K562 (cell line): ENCODE measurements at regions not wholly inside any gene's neighbourhood (a gene's known extent, or its start where the extent isn't known, plus 50 kb on each side); places are given as distances from the start of the nearest gene placed in this dataset.

Experiments used
- ADNP ChIP-seq: fragments of 200-800 bp; sonication (Bioruptor generic); IDR thresholded peaks from 2 replicates; pipeline ENCODE4 v1.6.1; 2016; ENCODE audit warnings: missing genetic modification characterization, missing compliant biosample characterization
- CBFA2T3 ChIP-seq: fragments of 450-650 bp; IDR thresholded peaks from 2 replicates; pipeline ENCODE4 v1.6.1; 2017
- CTBP1 ChIP-seq: fragments of 450-650 bp; IDR thresholded peaks from 2 replicates; pipeline ENCODE4 v1.6.1; 2016; ENCODE audit warnings: borderline replicate concordance
- FOXA3 ChIP-seq, 2 experiments: fragments of 450-650 bp in 1 of 2; sonication (generic) in 1 of 2; formaldehyde crosslinking; IDR thresholded peaks in 1 of 2; conservative IDR thresholded peaks in 1 of 2; 2 replicates each; pipeline versions ENCODE4 v1.4.0 to v1.8.0; 2020 to 2022; ENCODE audit warnings: mild to moderate bottlenecking in 2 of 2, missing genetic modification reagents in 1 of 2
- GABPA ChIP-seq: fragments of 200-800 bp; sonication (Bioruptor generic); conservative IDR thresholded peaks from 2 replicates; pipeline ENCODE4 v1.6.1; 2016; ENCODE audit warnings: low read depth, missing genetic modification characterization, missing compliant biosample characterization
- GATA2 ChIP-seq: sonication (generic); formaldehyde crosslinking; IDR thresholded peaks from 2 replicates; pipeline ENCODE4 v1.4.0; 2020; ENCODE audit warnings: mild to moderate bottlenecking, missing genetic modification reagents
- HDAC1 ChIP-seq, 2 experiments: fragments of 450-650 bp; IDR thresholded peaks; 2 replicates each; pipeline ENCODE4 v1.6.1; 2016 to 2017; ENCODE audit warnings: inconsistent platforms in 1 of 2, mild to moderate bottlenecking in 1 of 2, moderate library complexity in 1 of 2
- KLF1 ChIP-seq: fragments of 450-650 bp; IDR thresholded peaks from 2 replicates; pipeline ENCODE4 v1.6.1; 2016; ENCODE audit warnings: missing genetic modification characterization, missing compliant biosample characterization
- MED1 ChIP-seq: sonication (generic); formaldehyde crosslinking; IDR thresholded peaks from 2 replicates; pipeline ENCODE4 v1.8.1; 2023; ENCODE audit warnings: missing genetic modification reagents, borderline replicate concordance
- MTA3 ChIP-seq: fragments of 450-650 bp; formaldehyde crosslinking; IDR thresholded peaks from 2 replicates; pipeline ENCODE4 v1.6.1; 2017; ENCODE audit warnings: mild to moderate bottlenecking, borderline replicate concordance
- SIN3A ChIP-seq, 2 experiments: fragments of 150-350 bp in 1 of 2; IDR thresholded peaks; 2 replicates each; pipeline ENCODE4 v1.6.1; 2011 to 2016; ENCODE audit warnings: borderline replicate concordance in 2 of 2, low read depth in 2 of 2, low read length in 2 of 2, mild to moderate bottlenecking in 2 of 2, moderate library complexity in 2 of 2; ENCODE audit not compliant: control insufficient read depth in 1 of 2
- TF ChIP-seq, protein P1 (sequence below): sonication (generic); formaldehyde crosslinking; IDR thresholded peaks from 2 replicates; pipeline ENCODE4 v1.8.0; 2022; ENCODE audit warnings: mild to moderate bottlenecking, missing genetic modification reagents
- TF ChIP-seq, protein P2 (sequence below): sonication (generic); IDR thresholded peaks from 2 replicates; pipeline ENCODE4 v1.6.1; 2016
- TF ChIP-seq, protein P3 (sequence below): sonication (generic); formaldehyde crosslinking; IDR thresholded peaks from 2 replicates; pipeline ENCODE4 v1.8.0; 2023; ENCODE audit warnings: mild to moderate bottlenecking, missing genetic modification reagents
- TF ChIP-seq, protein P4 (sequence below): fragments of 250-450 bp; sonication (Bioruptor Pico); IDR thresholded peaks from 2 replicates; pipeline ENCODE4 v1.5.1; 2021; ENCODE audit warnings: mild to moderate bottlenecking
- TF ChIP-seq, protein P5 (sequence below): sonication (generic); formaldehyde crosslinking; IDR thresholded peaks from 2 replicates; pipeline ENCODE4 v1.8.0; 2022; ENCODE audit warnings: missing genetic modification reagents, mild to moderate bottlenecking, moderate library complexity, borderline replicate concordance

DNA sequence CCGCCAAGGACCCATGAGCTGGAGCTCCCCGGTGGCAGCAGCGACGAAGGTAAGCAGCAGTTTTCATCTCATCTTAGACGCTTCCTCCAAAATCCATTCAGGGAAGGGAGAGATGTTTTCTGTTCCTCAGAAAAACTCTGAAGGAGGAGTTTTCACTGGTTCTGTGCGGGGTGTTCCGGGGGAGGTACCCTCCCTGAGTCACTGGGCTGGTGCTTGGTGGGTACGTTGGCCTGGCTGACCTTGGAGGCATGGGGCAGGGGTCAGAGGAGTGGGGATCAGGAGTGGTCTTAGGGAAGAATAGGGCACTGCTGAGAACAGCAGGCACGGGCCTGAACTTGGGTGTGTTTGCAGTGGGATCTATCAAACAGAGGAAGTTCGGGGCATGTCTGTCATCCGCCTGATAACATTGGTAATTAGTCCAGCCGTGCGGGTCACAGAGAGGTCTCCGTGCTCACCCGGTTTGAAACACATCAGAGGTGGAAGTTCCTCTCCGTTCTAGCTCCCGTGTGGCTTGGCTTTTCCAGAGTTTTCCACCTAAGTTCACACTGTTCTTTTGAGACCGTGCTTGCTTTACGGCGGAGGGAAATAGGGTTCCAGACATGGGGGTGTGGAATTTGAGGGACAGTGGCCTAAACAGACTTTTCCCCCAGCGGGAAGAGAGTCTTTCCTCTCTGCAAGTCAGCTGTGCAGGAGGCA lies 59.6 kb upstream of the CIBAR2 start (continued):
- TF ChIP-seq, protein P1, sequence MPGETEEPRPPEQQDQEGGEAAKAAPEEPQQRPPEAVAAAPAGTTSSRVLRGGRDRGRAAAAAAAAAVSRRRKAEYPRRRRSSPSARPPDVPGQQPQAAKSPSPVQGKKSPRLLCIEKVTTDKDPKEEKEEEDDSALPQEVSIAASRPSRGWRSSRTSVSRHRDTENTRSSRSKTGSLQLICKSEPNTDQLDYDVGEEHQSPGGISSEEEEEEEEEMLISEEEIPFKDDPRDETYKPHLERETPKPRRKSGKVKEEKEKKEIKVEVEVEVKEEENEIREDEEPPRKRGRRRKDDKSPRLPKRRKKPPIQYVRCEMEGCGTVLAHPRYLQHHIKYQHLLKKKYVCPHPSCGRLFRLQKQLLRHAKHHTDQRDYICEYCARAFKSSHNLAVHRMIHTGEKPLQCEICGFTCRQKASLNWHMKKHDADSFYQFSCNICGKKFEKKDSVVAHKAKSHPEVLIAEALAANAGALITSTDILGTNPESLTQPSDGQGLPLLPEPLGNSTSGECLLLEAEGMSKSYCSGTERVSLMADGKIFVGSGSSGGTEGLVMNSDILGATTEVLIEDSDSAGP (CRISPR knock-in tag), result no peak
- TF ChIP-seq, protein P2, sequence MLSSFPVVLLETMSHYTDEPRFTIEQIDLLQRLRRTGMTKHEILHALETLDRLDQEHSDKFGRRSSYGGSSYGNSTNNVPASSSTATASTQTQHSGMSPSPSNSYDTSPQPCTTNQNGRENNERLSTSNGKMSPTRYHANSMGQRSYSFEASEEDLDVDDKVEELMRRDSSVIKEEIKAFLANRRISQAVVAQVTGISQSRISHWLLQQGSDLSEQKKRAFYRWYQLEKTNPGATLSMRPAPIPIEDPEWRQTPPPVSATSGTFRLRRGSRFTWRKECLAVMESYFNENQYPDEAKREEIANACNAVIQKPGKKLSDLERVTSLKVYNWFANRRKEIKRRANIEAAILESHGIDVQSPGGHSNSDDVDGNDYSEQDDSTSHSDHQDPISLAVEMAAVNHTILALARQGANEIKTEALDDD, result peak; percentile 82
- peak in 1 of 2 experiments; percentile 86; a peak in 2 of 4 replicates for TF ChIP-seq HDAC1 (IDR thresholded peaks at IDR 0.05)
- TF ChIP-seq SIN3A (IDR thresholded peaks at IDR 0.05; ENCODE audit: borderline replicate concordance in 2 of 2, control insufficient read depth in 1 of 2, low read depth in 2 of 2, low read length in 2 of 2), result peak in 1 of 2 experiments; percentile 89; a peak in 2 of 4 replicates
- TF ChIP-seq KLF1 (tag), result no peak
- TF ChIP-seq, protein P3, sequence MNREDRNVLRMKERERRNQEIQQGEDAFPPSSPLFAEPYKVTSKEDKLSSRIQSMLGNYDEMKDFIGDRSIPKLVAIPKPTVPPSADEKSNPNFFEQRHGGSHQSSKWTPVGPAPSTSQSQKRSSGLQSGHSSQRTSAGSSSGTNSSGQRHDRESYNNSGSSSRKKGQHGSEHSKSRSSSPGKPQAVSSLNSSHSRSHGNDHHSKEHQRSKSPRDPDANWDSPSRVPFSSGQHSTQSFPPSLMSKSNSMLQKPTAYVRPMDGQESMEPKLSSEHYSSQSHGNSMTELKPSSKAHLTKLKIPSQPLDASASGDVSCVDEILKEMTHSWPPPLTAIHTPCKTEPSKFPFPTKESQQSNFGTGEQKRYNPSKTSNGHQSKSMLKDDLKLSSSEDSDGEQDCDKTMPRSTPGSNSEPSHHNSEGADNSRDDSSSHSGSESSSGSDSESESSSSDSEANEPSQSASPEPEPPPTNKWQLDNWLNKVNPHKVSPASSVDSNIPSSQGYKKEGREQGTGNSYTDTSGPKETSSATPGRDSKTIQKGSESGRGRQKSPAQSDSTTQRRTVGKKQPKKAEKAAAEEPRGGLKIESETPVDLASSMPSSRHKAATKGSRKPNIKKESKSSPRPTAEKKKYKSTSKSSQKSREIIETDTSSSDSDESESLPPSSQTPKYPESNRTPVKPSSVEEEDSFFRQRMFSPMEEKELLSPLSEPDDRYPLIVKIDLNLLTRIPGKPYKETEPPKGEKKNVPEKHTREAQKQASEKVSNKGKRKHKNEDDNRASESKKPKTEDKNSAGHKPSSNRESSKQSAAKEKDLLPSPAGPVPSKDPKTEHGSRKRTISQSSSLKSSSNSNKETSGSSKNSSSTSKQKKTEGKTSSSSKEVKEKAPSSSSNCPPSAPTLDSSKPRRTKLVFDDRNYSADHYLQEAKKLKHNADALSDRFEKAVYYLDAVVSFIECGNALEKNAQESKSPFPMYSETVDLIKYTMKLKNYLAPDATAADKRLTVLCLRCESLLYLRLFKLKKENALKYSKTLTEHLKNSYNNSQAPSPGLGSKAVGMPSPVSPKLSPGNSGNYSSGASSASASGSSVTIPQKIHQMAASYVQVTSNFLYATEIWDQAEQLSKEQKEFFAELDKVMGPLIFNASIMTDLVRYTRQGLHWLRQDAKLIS (CRISPR knock-in tag), result no peak; the same call in 1 of the 2 replicates
- TF ChIP-seq FOXA3 (CRISPR knock-in tag; conservative IDR thresholded peaks at IDR 0.05 in 1 of 2, IDR thresholded peaks at IDR 0.05 in 1 of 2), result peak in 1 of 2 experiments; percentile 15; a peak in 1 of 4 replicates
- peak; percentile 92 for TF ChIP-seq CBFA2T3
- TF ChIP-seq, protein P4, sequence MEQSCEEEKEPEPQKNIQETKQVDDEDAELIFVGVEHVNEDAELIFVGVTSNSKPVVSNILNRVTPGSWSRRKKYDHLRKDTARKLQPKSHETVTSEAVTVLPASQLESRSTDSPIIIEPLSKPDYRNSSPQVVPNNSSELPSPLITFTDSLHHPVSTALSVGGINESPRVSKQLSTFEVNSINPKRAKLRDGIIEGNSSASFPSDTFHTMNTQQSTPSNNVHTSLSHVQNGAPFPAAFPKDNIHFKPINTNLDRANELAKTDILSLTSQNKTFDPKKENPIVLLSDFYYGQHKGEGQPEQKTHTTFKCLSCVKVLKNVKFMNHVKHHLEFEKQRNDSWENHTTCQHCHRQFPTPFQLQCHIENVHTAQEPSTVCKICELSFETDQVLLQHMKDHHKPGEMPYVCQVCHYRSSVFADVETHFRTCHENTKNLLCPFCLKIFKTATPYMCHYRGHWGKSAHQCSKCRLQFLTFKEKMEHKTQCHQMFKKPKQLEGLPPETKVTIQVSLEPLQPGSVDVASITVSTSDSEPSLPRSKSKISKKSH (CRISPR knock-in tag), result no peak
- TF ChIP-seq, protein P5, sequence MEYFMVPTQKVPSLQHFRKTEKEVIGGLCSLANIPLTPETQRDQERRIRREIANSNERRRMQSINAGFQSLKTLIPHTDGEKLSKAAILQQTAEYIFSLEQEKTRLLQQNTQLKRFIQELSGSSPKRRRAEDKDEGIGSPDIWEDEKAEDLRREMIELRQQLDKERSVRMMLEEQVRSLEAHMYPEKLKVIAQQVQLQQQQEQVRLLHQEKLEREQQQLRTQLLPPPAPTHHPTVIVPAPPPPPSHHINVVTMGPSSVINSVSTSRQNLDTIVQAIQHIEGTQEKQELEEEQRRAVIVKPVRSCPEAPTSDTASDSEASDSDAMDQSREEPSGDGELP, result peak; percentile 79
- peak; percentile 89; the same call in 1 of the 2 replicates for TF ChIP-seq MED1 (CRISPR knock-in tag)
- peak; percentile 77 for TF ChIP-seq GATA2 (CRISPR knock-in tag)
- TF ChIP-seq MTA3, result peak; percentile 65; the same call in 1 of the 2 replicates
- 0 out of 2 replicates have a peak, but pooled peaks have one; percentile 29 for TF ChIP-seq GABPA (tag)
- no peak for TF ChIP-seq ADNP (tag)
- TF ChIP-seq CTBP1, result peak; percentile 79
